Naive B cell (primary cell): ENCODE measurements at regions not wholly inside any gene's neighbourhood (a gene's known extent, or its start where the extent isn't known, plus 50 kb on each side); places are given as distances from the start of the nearest gene placed in this dataset.

Experiments
- ATAC-seq, 2 donors: fragments of 150-1000 bp; cut with Tn5 transposase; 2 replicates each; pipeline ENCODE4 v1.10.0; 2021; ENCODE audit warnings: low read depth in 2 of 2, mild to moderate bottlenecking in 2 of 2, moderate library complexity in 2 of 2
- DNase-seq: peaks from one replicate; pipeline ENCODE4 v3.0.0; 2022
- H3K27ac Mint-ChIP-seq, 6 donors: one replicate each; pipeline ENCODE4 v1.8.0; 2020 to 2022; ENCODE audit warnings: mild to moderate bottlenecking in 6 of 6, mixed read lengths in 6 of 6, moderate library complexity in 5 of 6, inconsistent platforms in 2 of 6
- H3K27me3 Mint-ChIP-seq, 3 donors: one replicate each; pipeline ENCODE4 v1.8.0; 2021 to 2022; ENCODE audit warnings: mixed read lengths in 3 of 3, mild to moderate bottlenecking in 1 of 3
- H3K36me3 Mint-ChIP-seq, 2 donors: one replicate each; pipeline ENCODE4 v1.8.0; 2020 to 2022; ENCODE audit warnings: mixed read lengths in 2 of 2, inconsistent platforms in 1 of 2, mild to moderate bottlenecking in 1 of 2
- H3K4me1 Mint-ChIP-seq, 3 donors: one replicate each; pipeline ENCODE4 v1.8.0; 2020 to 2022; ENCODE audit warnings: mixed read lengths in 3 of 3, inconsistent platforms in 1 of 3, mild to moderate bottlenecking in 1 of 3, moderate library complexity in 1 of 3
- H3K4me3 Mint-ChIP-seq, 8 donors: one replicate each; pipeline ENCODE4 v1.8.0; 2020 to 2022; ENCODE audit warnings: mild to moderate bottlenecking in 8 of 8, mixed read lengths in 8 of 8, moderate library complexity in 8 of 8, inconsistent platforms in 2 of 8
- H3K9me3 Mint-ChIP-seq, 7 donors: one replicate each; pipeline ENCODE4 v1.8.0; 2020 to 2022; ENCODE audit warnings: mixed read lengths in 7 of 7, mild to moderate bottlenecking in 5 of 7, inconsistent platforms in 2 of 7, moderate library complexity in 1 of 7

GRCh38 chr6:87825821-87826221, 123.8 kb upstream of the AKIRIN2 start:
- H3K27me3 Mint-ChIP-seq, result no peaks in the 10 kb centered on the region
- no peaks in the 10 kb centered on the region for H3K9me3 Mint-ChIP-seq
- peak; percentile 87 to 89 for ATAC-seq
- H3K4me3 Mint-ChIP-seq, result peak overlapping the region in 3 of 8 donors; percentile 16 to 35 (median 27)
- H3K36me3 Mint-ChIP-seq, result no peaks in the 10 kb centered on the region
- H3K27ac Mint-ChIP-seq, result peak overlapping the region; percentile 17 to 97 (median 90)
- H3K4me1 Mint-ChIP-seq, result peaks cover 24 to 35% (median 32%) of the 10 kb centered on the region in 3 donors
- DNase-seq, result peak; percentile 61

GRCh38 chr6:87824958-87825491, 123.0 kb upstream of the AKIRIN2 start:
- DNase-seq (no peak), ATAC-seq (no peak)
- no peaks in the 10 kb centered on the region for H3K27me3 Mint-ChIP-seq
- H3K4me1 Mint-ChIP-seq, result peaks cover 21 to 33% (median 28%) of the 10 kb centered on the region in 3 donors
- H3K27ac Mint-ChIP-seq, result peak overlapping the region; percentile 17 to 97 (median 90)
- no peaks in the 10 kb centered on the region for H3K36me3 Mint-ChIP-seq
- no peaks in the 10 kb centered on the region for H3K9me3 Mint-ChIP-seq
- no peak overlapping the region for H3K4me3 Mint-ChIP-seq

GRCh38 chr6:87822011-87822410, 120.0 kb upstream of the AKIRIN2 start:
- Mint-ChIP-seq H3K36me3 (no peaks in the 10 kb centered on the region), H3K9me3 (no peaks in the 10 kb centered on the region), H3K27ac (no peak overlapping the region), H3K4me1 (peaks cover 18 to 24% (median 20%) of the 10 kb centered on the region in 3 donors), H3K27me3 (no peaks in the 10 kb centered on the region), H3K4me3 (no peak overlapping the region)
- ATAC-seq (no peak), DNase-seq (no peak)

- H3K9me3 Mint-ChIP-seq, result peaks cover 0 to 4% (median 0%) of the 10 kb centered on the region in 7 donors
- H3K27ac Mint-ChIP-seq, result no peak overlapping the region
- DNase-seq (no peak), ATAC-seq (no peak)
- peaks cover 0 to 10% (median 6%) of the 10 kb centered on the region in 3 donors for H3K27me3 Mint-ChIP-seq
- H3K4me3 Mint-ChIP-seq, result no peak overlapping the region
- H3K36me3 Mint-ChIP-seq, result peaks cover 4 to 5% of the 10 kb centered on the region in 2 donors
- H3K4me1 Mint-ChIP-seq, result peaks cover 8 to 9% (median 8%) of the 10 kb centered on the region in 3 donors
Measured at GRCh38 chr6:87820343-87820984, 118.4 kb upstream of the AKIRIN2 start.

GRCh38 chr6:87817183-87817582, 115.2 kb upstream of the AKIRIN2 start:
- H3K4me1 Mint-ChIP-seq, result no peaks in the 10 kb centered on the region

GRCh38 chr6:87815449-87815848, 113.4 kb upstream of the AKIRIN2 start:
- Mint-ChIP-seq H3K36me3 (peaks cover 5 to 8% of the 10 kb centered on the region in 2 donors), H3K27me3 (peaks cover 0 to 21% (median 7%) of the 10 kb centered on the region in 3 donors)
- DNase-seq, result no peak

More at GRCh38 chr6:87817183-87817582, 115.2 kb upstream of the AKIRIN2 start:
- Mint-ChIP-seq H3K4me3 (no peak overlapping the region), H3K27me3 (peaks cover 0 to 19% (median 7%) of the 10 kb centered on the region in 3 donors), H3K27ac (no peak overlapping the region), H3K36me3 (peaks cover 5 to 8% of the 10 kb centered on the region in 2 donors), H3K9me3 (peaks cover 0 to 4% (median 0%) of the 10 kb centered on the region in 7 donors)
- DNase-seq (no peak), ATAC-seq (no peak)

GRCh38 chr6:87808005-87808757, 106.1 kb upstream of the AKIRIN2 start:
- DNase-seq (no peak), ATAC-seq (no peak)
- no peaks in the 10 kb centered on the region for H3K9me3 Mint-ChIP-seq
- H3K36me3 Mint-ChIP-seq, result no peaks in the 10 kb centered on the region
- peak overlapping the region in 2 of 6 donors; percentile 27 to 49 for H3K27ac Mint-ChIP-seq
- H3K27me3 Mint-ChIP-seq, result peaks cover 0 to 5% (median 0%) of the 10 kb centered on the region in 3 donors
- no peak overlapping the region for H3K4me3 Mint-ChIP-seq
- peaks cover 19 to 24% (median 21%) of the 10 kb centered on the region in 3 donors for H3K4me1 Mint-ChIP-seq

More at GRCh38 chr6:87815449-87815848, 113.4 kb upstream of the AKIRIN2 start:
- no peaks in the 10 kb centered on the region for H3K4me1 Mint-ChIP-seq
- no peak for ATAC-seq
- H3K9me3 Mint-ChIP-seq, result peaks cover 0 to 4% (median 0%) of the 10 kb centered on the region in 7 donors
- no peak overlapping the region for H3K4me3 Mint-ChIP-seq
- H3K27ac Mint-ChIP-seq, result peak overlapping the region in 2 of 6 donors; percentile 16 to 54

GRCh38 chr6:87807475-87807874, 105.4 kb upstream of the AKIRIN2 start:
- DNase-seq (peak; percentile 36), ATAC-seq (peak; percentile 78 to 81)
- H3K27ac Mint-ChIP-seq, result peak overlapping the region in 4 of 6 donors; percentile 1 to 49 (median 22)
- peaks cover 19 to 24% (median 21%) of the 10 kb centered on the region in 3 donors for H3K4me1 Mint-ChIP-seq
- H3K9me3 Mint-ChIP-seq, result no peaks in the 10 kb centered on the region
- peaks cover 0 to 5% (median 0%) of the 10 kb centered on the region in 3 donors for H3K27me3 Mint-ChIP-seq
- H3K36me3 Mint-ChIP-seq, result no peaks in the 10 kb centered on the region
- H3K4me3 Mint-ChIP-seq, result no peak overlapping the region

GRCh38 chr6:87806635-87807034, 104.6 kb upstream of the AKIRIN2 start:
- H3K9me3 Mint-ChIP-seq, result no peaks in the 10 kb centered on the region

GRCh38 chr6:87806099-87806498, 104.1 kb upstream of the AKIRIN2 start:
- Mint-ChIP-seq H3K9me3 (no peaks in the 10 kb centered on the region), H3K27ac (peak overlapping the region in 2 of 6 donors; percentile 49 to 52), H3K27me3 (no peaks in the 10 kb centered on the region), H3K4me3 (peak overlapping the region in 3 of 8 donors; percentile 42 to 49 (median 48)), H3K4me1 (peaks cover 19 to 29% (median 21%) of the 10 kb centered on the region in 3 donors), H3K36me3 (no peaks in the 10 kb centered on the region)
- peak; percentile 47 to 83 for ATAC-seq
- DNase-seq, result peak; percentile 31

More at GRCh38 chr6:87806635-87807034, 104.6 kb upstream of the AKIRIN2 start:
- H3K27ac Mint-ChIP-seq, result peak overlapping the region in 2 of 6 donors; percentile 49 to 51
- ATAC-seq, result no peak
- H3K4me1 Mint-ChIP-seq, result peaks cover 19 to 24% (median 21%) of the 10 kb centered on the region in 3 donors
- H3K27me3 Mint-ChIP-seq, result no peaks in the 10 kb centered on the region
- DNase-seq, result no peak
- no peaks in the 10 kb centered on the region for H3K36me3 Mint-ChIP-seq
- H3K4me3 Mint-ChIP-seq, result peak overlapping the region in 1 of 8 donors; percentile 5

- H3K27me3 Mint-ChIP-seq, result no peaks in the 10 kb centered on the region
- no peaks in the 10 kb centered on the region for H3K36me3 Mint-ChIP-seq
- no peak overlapping the region for H3K27ac Mint-ChIP-seq
- H3K9me3 Mint-ChIP-seq, result no peaks in the 10 kb centered on the region
- DNase-seq (no peak), ATAC-seq (no peak)
- no peak overlapping the region for H3K4me3 Mint-ChIP-seq
- H3K4me1 Mint-ChIP-seq, result peaks cover 29 to 49% (median 34%) of the 10 kb centered on the region in 3 donors
Measured at GRCh38 chr6:87803791-87804190, 101.8 kb upstream of the AKIRIN2 start.

GRCh38 chr6:87799651-87800050, 97.6 kb upstream of the AKIRIN2 start:
- ATAC-seq, result peak; percentile 84 to 87
- no peaks in the 10 kb centered on the region for H3K36me3 Mint-ChIP-seq
- DNase-seq, result peak; percentile 48
- H3K4me1 Mint-ChIP-seq, result peaks cover 31 to 60% (median 36%) of the 10 kb centered on the region in 3 donors
- H3K27me3 Mint-ChIP-seq, result no peaks in the 10 kb centered on the region
- H3K4me3 Mint-ChIP-seq, result peak overlapping the region in 7 of 8 donors; percentile 2 to 71 (median 55)
- peak overlapping the region in 4 of 6 donors; percentile 23 to 91 (median 66) for H3K27ac Mint-ChIP-seq
- no peaks in the 10 kb centered on the region for H3K9me3 Mint-ChIP-seq
